ENCODE measurements at regions not wholly inside any gene's neighbourhood (a gene's known extent, or its start where the extent isn't known, plus 50 kb on each side); places are given as distances from the start of the nearest gene placed in this dataset.

- DNase-seq (ENCODE audit: low read depth in 2 of 2), result peak; percentile 54 to 56
Observed at GRCh38 chrX:42519666-42520231, 258.2 kb downstream of the PPP1R2C start.

- no peak for DNase-seq (ENCODE audit: low read depth in 2 of 2)
Observed at GRCh38 chrX:42515939-42516338, 262.0 kb downstream of the PPP1R2C start.

- DNase-seq (ENCODE audit: low read depth in 2 of 2), result no peak
Observed at GRCh38 chrX:42505016-42505415, 272.9 kb downstream of the PPP1R2C start.

- no peak for DNase-seq (ENCODE audit: low read depth in 2 of 2)
Observed at GRCh38 chrX:42499620-42500019, 278.3 kb downstream of the PPP1R2C start.

- DNase-seq (ENCODE audit: low read depth in 2 of 2), result no peak
Observed at GRCh38 chrX:42497356-42497755, 280.6 kb downstream of the PPP1R2C start.

- DNase-seq (ENCODE audit: low read depth in 2 of 2), result no peak
Observed at GRCh38 chrX:42496239-42496638, 281.7 kb downstream of the PPP1R2C start.

GRCh38 chrX:42495139-42495538, 282.8 kb downstream of the PPP1R2C start:
- DNase-seq (ENCODE audit: low read depth in 2 of 2), result no peak

DNA sequence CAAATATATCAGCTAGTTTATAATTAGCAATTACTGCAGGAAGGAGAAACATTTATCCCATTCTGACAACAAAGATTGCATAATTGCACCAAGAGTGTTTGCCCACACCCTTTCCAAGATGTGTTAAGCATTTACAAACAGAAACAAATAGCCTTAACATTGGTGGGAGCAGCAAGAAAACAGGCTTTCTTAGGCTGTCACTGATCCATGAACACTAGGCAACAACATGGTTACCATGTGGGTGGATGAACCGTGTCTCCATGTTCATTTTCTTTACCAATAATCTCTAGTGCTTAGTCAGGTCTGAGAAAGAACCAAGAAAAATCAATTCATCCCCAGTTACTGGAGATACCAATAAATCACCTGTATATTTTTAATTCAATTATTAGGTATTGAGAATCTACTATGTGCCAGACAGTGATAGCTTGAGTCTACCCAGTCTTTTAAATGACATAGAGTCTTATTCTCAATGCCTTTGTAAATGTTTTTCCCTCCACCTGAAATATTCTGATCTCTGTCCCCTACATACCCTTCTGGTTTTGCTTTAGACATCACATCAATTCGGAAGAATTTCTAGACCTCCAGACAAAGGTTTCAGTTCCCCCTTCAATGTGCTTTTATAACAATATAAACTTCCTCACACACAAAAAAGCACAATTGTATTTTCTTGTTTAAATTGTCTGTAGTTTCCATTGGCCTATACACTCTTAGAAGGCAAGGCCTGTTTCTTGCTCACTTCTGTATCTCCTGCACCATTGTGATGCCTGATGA, 286.6 kb downstream of the PPP1R2C start:
- no peak for DNase-seq (ENCODE audit: low read depth in 2 of 2)

- DNase-seq (ENCODE audit: low read depth in 2 of 2), result no peak
Observed at GRCh38 chrX:42490111-42490510, 287.9 kb downstream of the PPP1R2C start.

DNA sequence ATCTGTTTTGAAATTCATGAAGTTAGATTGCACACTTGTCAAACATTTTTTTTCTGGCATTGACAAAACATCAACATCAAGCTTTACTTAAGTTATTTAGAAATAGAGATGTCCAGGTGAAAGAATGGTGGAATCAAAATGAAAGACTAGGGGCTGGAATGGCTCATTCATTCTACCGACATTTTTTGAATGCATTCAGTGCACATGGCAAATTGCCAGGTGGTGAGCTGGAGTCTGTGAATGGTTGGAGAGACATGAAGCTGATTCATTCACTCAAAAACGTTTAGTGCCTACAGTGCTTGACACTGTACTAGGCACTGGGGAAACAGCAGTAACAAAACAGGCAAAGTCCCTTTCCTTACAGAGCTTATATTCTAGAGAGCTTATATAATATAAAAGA, 292.4 kb downstream of the PPP1R2C start:
- no peak for DNase-seq (ENCODE audit: low read depth in 2 of 2)

- no peak for DNase-seq (ENCODE audit: low read depth in 2 of 2)
Observed at GRCh38 chrX:42484233-42484632, 293.7 kb downstream of the PPP1R2C start.

GRCh38 chrX:42477396-42477795, 300.6 kb downstream of the PPP1R2C start:
- DNase-seq (ENCODE audit: low read depth in 2 of 2), result no peak

GRCh38 chrX:42472727-42473126, 305.2 kb downstream of the PPP1R2C start:
- DNase-seq (ENCODE audit: low read depth in 2 of 2), result no peak

GRCh38 chrX:42466332-42467046, 311.5 kb downstream of the PPP1R2C start:
- DNase-seq (ENCODE audit: low read depth in 2 of 2), result no peak

GRCh38 chrX:42465821-42466220, 312.1 kb downstream of the PPP1R2C start:
- no peak for DNase-seq (ENCODE audit: low read depth in 2 of 2)

DNA sequence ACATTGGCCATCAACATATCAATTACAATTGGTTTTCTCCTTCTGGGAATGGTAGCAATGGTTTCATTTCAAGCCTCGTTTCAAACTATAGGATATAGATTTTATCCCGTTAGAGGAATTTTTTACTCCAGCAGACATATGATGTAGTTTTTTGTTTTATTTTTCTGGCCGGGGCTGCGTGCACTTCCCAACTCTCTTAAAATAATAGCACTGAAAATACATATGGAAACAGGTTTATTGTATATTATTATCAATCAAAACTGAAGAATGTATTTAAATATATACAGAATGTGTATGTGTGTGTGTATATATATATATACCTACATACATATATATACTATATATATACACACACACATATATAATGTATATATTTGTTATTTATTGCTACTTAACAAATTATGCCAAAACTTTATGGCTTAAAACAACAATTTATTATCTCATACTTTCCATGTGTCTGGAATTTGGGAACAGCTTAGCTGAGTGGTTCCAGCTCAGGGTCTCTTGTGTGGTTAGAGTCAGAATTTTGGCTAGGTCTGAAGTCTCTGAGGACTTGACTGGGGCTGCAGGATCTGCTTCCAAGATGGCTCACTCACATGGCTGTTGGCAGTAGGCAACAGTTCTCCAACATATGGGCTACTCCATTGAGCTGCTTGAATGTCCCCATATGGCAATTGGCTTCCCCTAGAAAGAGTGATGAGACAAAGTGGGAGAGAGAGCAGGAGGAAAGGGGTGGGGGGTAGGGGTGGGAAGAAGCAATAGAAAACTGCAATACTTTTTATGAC, 314.1 kb downstream of the PPP1R2C start:
- no peak for DNase-seq (ENCODE audit: low read depth in 2 of 2)

DNA sequence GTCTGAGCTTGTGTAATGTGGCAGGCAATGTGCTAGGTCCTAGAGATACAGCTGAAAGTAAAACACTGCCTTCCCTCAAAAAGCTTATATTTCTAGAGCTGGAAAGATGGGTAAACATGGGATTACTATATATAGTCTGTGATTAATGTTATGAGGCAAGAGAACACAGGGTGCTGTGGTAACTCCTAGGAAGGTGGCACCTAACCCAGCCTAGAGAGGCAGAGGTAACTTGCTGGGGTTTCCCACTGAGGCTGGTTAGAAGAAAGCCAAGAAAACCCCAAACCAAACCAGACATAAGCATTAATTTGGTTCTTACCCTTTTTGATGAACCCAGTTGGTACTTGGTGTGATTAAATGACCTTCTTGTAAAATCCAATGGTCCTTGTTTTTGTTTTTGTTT, 315.0 kb downstream of the PPP1R2C start:
- DNase-seq (ENCODE audit: low read depth in 2 of 2), result no peak

DNA sequence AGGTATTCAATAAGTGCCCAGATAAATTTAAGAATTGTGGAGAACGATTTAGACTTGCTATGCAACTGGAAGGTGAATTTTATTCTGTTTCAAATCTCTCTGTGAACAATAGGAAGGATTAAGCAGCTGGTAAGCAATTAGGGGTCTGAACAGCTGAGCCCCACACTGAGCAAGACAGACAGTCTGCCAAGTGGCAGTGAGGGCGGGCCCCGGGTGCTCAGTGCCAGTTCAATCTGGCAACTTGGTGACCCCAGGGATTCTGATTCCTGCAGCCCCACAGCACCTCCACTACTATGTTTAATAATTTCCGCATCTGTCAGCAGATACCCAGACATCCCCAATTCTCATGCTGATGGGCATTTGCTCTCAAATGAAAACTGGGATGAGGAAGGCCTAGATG, 317.3 kb downstream of the PPP1R2C start:
- DNase-seq (ENCODE audit: low read depth in 2 of 2), result no peak

GRCh38 chrX:42459735-42460134, 318.2 kb downstream of the PPP1R2C start:
- DNase-seq (ENCODE audit: low read depth in 2 of 2), result no peak

GRCh38 chrX:42456176-42456700, 321.7 kb downstream of the PPP1R2C start:
- DNase-seq (ENCODE audit: low read depth in 2 of 2), result no peak

- DNase-seq (ENCODE audit: low read depth in 2 of 2), result no peak
Observed at GRCh38 chrX:42450228-42450627, 327.7 kb downstream of the PPP1R2C start.

DNA sequence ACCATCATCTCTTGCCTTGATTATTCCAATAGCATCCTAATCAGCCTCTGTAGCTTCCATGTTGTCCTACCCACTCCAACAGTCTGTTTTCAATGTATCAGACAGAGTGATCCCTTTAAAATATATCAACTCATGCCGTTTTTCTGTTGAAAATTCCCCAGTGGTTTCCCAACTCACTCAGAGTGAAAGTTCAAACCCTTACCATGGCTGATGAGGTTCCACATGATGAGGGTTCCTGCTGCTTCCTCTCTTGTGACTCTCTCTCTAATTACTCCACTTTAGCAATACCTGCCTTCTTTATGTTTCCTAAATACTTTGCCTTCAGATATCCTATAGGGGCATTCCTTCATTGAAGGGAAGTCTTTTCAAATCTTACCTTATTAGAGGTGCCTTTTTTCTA, 334.7 kb downstream of the PPP1R2C start:
- DNase-seq (ENCODE audit: low read depth in 2 of 2), result no peak

Measured in fibroblast of skin of left quadriceps (primary cell).